Fibroblast of lung (primary cell): ENCODE measurements at regions not wholly inside any gene's neighbourhood (a gene's known extent, or its start where the extent isn't known, plus 50 kb on each side); places are given as distances from the start of the nearest gene placed in this dataset.

ENCODE experiments used
- DNase-seq, 2 donors: peaks; one replicate each; pipeline versions ENCODE4 v3.0.0 to v3.0.0-alpha.2; 2010; ENCODE audit warnings: low read depth in 2 of 2
- H2AFZ ChIP-seq: 2 replicates; pipeline ENCODE4 v1.5.1; 2012; ENCODE audit warnings: low read length, control low read depth, inconsistent platforms
- H3K27ac ChIP-seq: 2 replicates; pipeline ENCODE4 v1.5.1; 2011; ENCODE audit warnings: low read length, control low read depth; ENCODE audit not compliant: insufficient read depth
- H3K27me3 ChIP-seq: 2 replicates; pipeline ENCODE4 v1.5.1; 2011; ENCODE audit warnings: mild to moderate bottlenecking, low read length; ENCODE audit not compliant: control insufficient read depth, insufficient read depth
- H3K36me3 ChIP-seq: 2 replicates; pipeline ENCODE4 v1.5.1; 2011; ENCODE audit warnings: low read length; ENCODE audit not compliant: control insufficient read depth, insufficient read depth
- H3K4me1 ChIP-seq: 2 replicates; pipeline ENCODE4 v1.5.1; 2011; ENCODE audit warnings: low read length; ENCODE audit not compliant: control insufficient read depth, insufficient read depth; ENCODE audit errors: extremely low read depth
- H3K4me2 ChIP-seq: 2 replicates; pipeline ENCODE4 v1.5.1; 2011; ENCODE audit warnings: low read length, control low read depth; ENCODE audit not compliant: insufficient read depth; ENCODE audit errors: extremely low read depth
- H3K4me3 ChIP-seq, 4 experiments: fragments of 200-600 bp in 1 of 4; sonication (generic) in 1 of 4; replicated peaks in 1 of 4; 2 replicates each; pipeline ENCODE4 v1.5.1; 2011 to 2016; ENCODE audit warnings: low read length in 4 of 4, low read depth in 3 of 4, mild to moderate bottlenecking in 3 of 4, control low read depth in 2 of 4, inconsistent platforms in 1 of 4, mixed read lengths in 1 of 4; ENCODE audit not compliant: insufficient read depth in 1 of 4; ENCODE audit errors: control extremely low read depth in 1 of 4
- H3K79me2 ChIP-seq: 2 replicates; pipeline ENCODE4 v1.5.1; 2012; ENCODE audit warnings: mild to moderate bottlenecking, low read length, inconsistent platforms; ENCODE audit not compliant: control insufficient read depth, insufficient read depth
- H3K9ac ChIP-seq: 2 replicates; pipeline ENCODE4 v1.5.1; 2011; ENCODE audit warnings: mild to moderate bottlenecking, low read length, control low read depth; ENCODE audit not compliant: insufficient read depth
- H3K9me3 ChIP-seq: 2 replicates; pipeline ENCODE4 v1.5.1; 2012; ENCODE audit warnings: low read depth, low read length; ENCODE audit not compliant: control insufficient read depth, insufficient read depth
- H4K20me1 ChIP-seq: 2 replicates; pipeline ENCODE4 v1.5.1; 2011; ENCODE audit warnings: low read length; ENCODE audit not compliant: control insufficient read depth, insufficient read depth; ENCODE audit errors: extremely low read depth
- CTCF ChIP-seq, 2 donors: IDR thresholded peaks in 1 of 2; conservative IDR thresholded peaks in 1 of 2; 1 replicate in 1 of 2; 2 replicates in 1 of 2; pipeline ENCODE4 v1.5.1; 2011 to 2012; ENCODE audit warnings: low read length in 2 of 2, control low read depth in 1 of 2, inconsistent platforms in 1 of 2, low read depth in 1 of 2, mild to moderate bottlenecking in 1 of 2
- EZH2 ChIP-seq: IDR thresholded peaks from 2 replicates; pipeline ENCODE4 v1.5.1; 2012; ENCODE audit warnings: low read length, control low read depth, mild to moderate bottlenecking; ENCODE audit errors: missing control alignments

GRCh38 chr4:63906660-63907183 is 502.5 kb downstream of the TECRL start:
- no peaks in the 10 kb centered on the region for H3K79me2 ChIP-seq
- no peak overlapping the region for H2AFZ ChIP-seq
- H3K4me3 ChIP-seq, result no peak overlapping the region
- DNase-seq, result no peak
- no peaks in the 10 kb centered on the region for H4K20me1 ChIP-seq
- no peak for TF ChIP-seq EZH2
- TF ChIP-seq CTCF (conservative IDR thresholded peaks at IDR 0.05 in 1 of 2, IDR thresholded peaks at IDR 0.05 in 1 of 2; ENCODE audit: low read depth in 1 of 2, low read length in 2 of 2), result no peak
- no peak overlapping the region for H3K27ac ChIP-seq
- no peaks in the 10 kb centered on the region for H3K36me3 ChIP-seq
- H3K4me2 ChIP-seq, result no peak overlapping the region
- H3K27me3 ChIP-seq, result no peaks in the 10 kb centered on the region
- no peaks in the 10 kb centered on the region for H3K4me1 ChIP-seq
- H3K9ac ChIP-seq, result no peak overlapping the region
- no peaks in the 10 kb centered on the region for H3K9me3 ChIP-seq

- Histone ChIP-seq H3K4me2 (no peak overlapping the region), H3K4me3 (no peak overlapping the region), H3K4me1 (no peaks in the 10 kb centered on the region), H4K20me1 (no peaks in the 10 kb centered on the region), H3K36me3 (no peaks in the 10 kb centered on the region), H3K9me3 (no peaks in the 10 kb centered on the region), H3K27me3 (no peaks in the 10 kb centered on the region), H3K79me2 (no peaks in the 10 kb centered on the region), H2AFZ (no peak overlapping the region), H3K9ac (no peak overlapping the region), H3K27ac (no peak overlapping the region)
- DNase-seq, result no peak
- no peak for TF ChIP-seq EZH2
These were observed 505.0 kb downstream of the TECRL start for GRCh38 chr4:63904201-63904600.

GRCh38 chr4:63901304-63901703 is 507.9 kb downstream of the TECRL start:
- no peaks in the 10 kb centered on the region for H3K9me3 ChIP-seq
- TF ChIP-seq EZH2, result no peak
- TF ChIP-seq CTCF (conservative IDR thresholded peaks at IDR 0.05 in 1 of 2, IDR thresholded peaks at IDR 0.05 in 1 of 2; ENCODE audit: low read depth in 1 of 2, low read length in 2 of 2), result no peak

More at GRCh38 chr4:63901304-63901703, 507.9 kb downstream of the TECRL start:
- Histone ChIP-seq H3K27ac (no peak overlapping the region), H3K27me3 (no peaks in the 10 kb centered on the region), H3K9ac (no peak overlapping the region), H3K4me1 (no peaks in the 10 kb centered on the region), H2AFZ (no peak overlapping the region), H3K4me3 (no peak overlapping the region), H3K79me2 (no peaks in the 10 kb centered on the region), H3K36me3 (no peaks in the 10 kb centered on the region), H3K4me2 (no peak overlapping the region), H4K20me1 (no peaks in the 10 kb centered on the region)
- DNase-seq, result no peak
